GM23248 (cell line): ENCODE measurements at regions not wholly inside any gene's neighbourhood (a gene's known extent, or its start where the extent isn't known, plus 50 kb on each side); places are given as distances from the start of the nearest gene placed in this dataset.

Experiments
- DNase-seq: peaks from one replicate; pipeline ENCODE4 v3.0.0-alpha.2; 2015
- H2AFZ ChIP-seq: fragments of 200-600 bp; sonication (generic); 2 replicates; pipeline ENCODE4 v1.6.1; 2016; ENCODE audit warnings: antibody characterized with exemption
- H3F3A ChIP-seq: fragments of 200-600 bp; sonication (generic); 2 replicates; pipeline ENCODE4 v1.6.1; 2016; ENCODE audit warnings: mild to moderate bottlenecking, antibody characterized with exemption, mixed run types; ENCODE audit not compliant: insufficient read depth
- H3K27ac ChIP-seq: fragments of 200-600 bp; sonication (generic); 2 replicates; pipeline ENCODE4 v1.5.1; 2016; ENCODE audit warnings: mild to moderate bottlenecking
- H3K27me3 ChIP-seq: fragments of 200-600 bp; sonication (generic); replicated peaks from 2 replicates; pipeline ENCODE4 v1.6.1; 2016; ENCODE audit warnings: mild to moderate bottlenecking; ENCODE audit not compliant: insufficient read depth
- H3K36me3 ChIP-seq: fragments of 200-600 bp; sonication (generic); 2 replicates; pipeline ENCODE4 v1.6.1; 2016; ENCODE audit warnings: low read depth, mild to moderate bottlenecking
- H3K4me1 ChIP-seq: fragments of 200-600 bp; sonication (generic); 2 replicates; pipeline ENCODE4 v1.6.1; 2016; ENCODE audit warnings: mild to moderate bottlenecking; ENCODE audit not compliant: insufficient read depth
- H3K4me2 ChIP-seq: fragments of 200-600 bp; sonication (generic); one replicate; pipeline ENCODE4 v1.6.1; 2016; ENCODE audit warnings: mild to moderate bottlenecking; ENCODE audit not compliant: unreplicated experiment
- H3K4me3 ChIP-seq: fragments of 200-600 bp; sonication (generic); 2 replicates; pipeline ENCODE4 v1.5.1; 2016; ENCODE audit warnings: mild to moderate bottlenecking
- H3K79me2 ChIP-seq: fragments of 200-600 bp; sonication (generic); 2 replicates; pipeline ENCODE4 v1.6.1; 2016; ENCODE audit warnings: mild to moderate bottlenecking; ENCODE audit not compliant: insufficient read depth
- H3K9ac ChIP-seq: fragments of 200-600 bp; sonication (generic); 2 replicates; pipeline ENCODE4 v1.6.1; 2016; ENCODE audit warnings: mild to moderate bottlenecking
- H3K9me2 ChIP-seq: fragments of 200-600 bp; sonication (generic); 2 replicates; pipeline ENCODE4 v1.6.1; 2016; ENCODE audit warnings: mixed run types, mild to moderate bottlenecking, moderate library complexity; ENCODE audit not compliant: insufficient read depth
- H3K9me3 ChIP-seq: fragments of 200-600 bp; sonication (generic); one replicate; pipeline ENCODE4 v1.6.1; 2017; ENCODE audit warnings: low read depth
- H4K20me1 ChIP-seq: fragments of 200-600 bp; sonication (generic); 2 replicates; pipeline ENCODE4 v1.6.0; 2016; ENCODE audit not compliant: insufficient read depth
- EZH2 ChIP-seq: fragments of 200-600 bp; sonication (generic); IDR thresholded peaks from 2 replicates; pipeline ENCODE4 v1.6.1; 2018; ENCODE audit warnings: antibody characterized with exemption, mild to moderate bottlenecking; ENCODE audit not compliant: insufficient read depth, poor library complexity, severe bottlenecking
- EZH2phosphoT487 ChIP-seq: fragments of 200-600 bp; sonication (generic); IDR thresholded peaks from 2 replicates; pipeline ENCODE4 v1.6.1; 2018; ENCODE audit warnings: antibody characterized with exemption, moderate library complexity, mild to moderate bottlenecking, low read depth; ENCODE audit not compliant: insufficient read depth
- WGBS, 2 experiments: methylation state at CpG; one replicate each; pipeline ENCODE4 v1.1.6; 2015 to 2017; ENCODE audit warnings: low lambda C conversion rate in 2 of 2, low coverage in 1 of 2; ENCODE audit errors: missing lambda C conversion rate in 2 of 2; 5-methylcytosine and 5-hydroxymethylcytosine counted together
- in situ Hi-C: fragments of 300-500 bp; cut with MboI; formaldehyde crosslinking; loops from 2 replicates; pipeline ENCODE4 v1.15.0; 2020

- in situ Hi-C loops, result no loop called here
- WGBS, 2 experiments, result 26 to 27% methylated on average over 5 of the region's 5 CpGs
- H3K9me3 ChIP-seq, result no peaks in the 10 kb centered on the region
- H2AFZ ChIP-seq, result no peak overlapping the region
- H3K79me2 ChIP-seq, result no peaks in the 10 kb centered on the region
- H3K27me3 ChIP-seq, result no peaks in the 10 kb centered on the region
- H3K4me1 ChIP-seq, result no peaks in the 10 kb centered on the region
- H3K9me2 ChIP-seq, result no peaks in the 10 kb centered on the region
- H3K36me3 ChIP-seq, result no peaks in the 10 kb centered on the region
- TF ChIP-seq EZH2phosphoT487 (no peak), EZH2 (no peak)
- H3K4me2 ChIP-seq, result no peak overlapping the region
- no peak overlapping the region for H3K4me3 ChIP-seq
- H3F3A ChIP-seq, result no peaks in the 10 kb centered on the region
- H3K27ac ChIP-seq, result no peak overlapping the region
- H4K20me1 ChIP-seq, result no peaks in the 10 kb centered on the region
- no peak for DNase-seq
- no peak overlapping the region for H3K9ac ChIP-seq
These were observed 448.6 kb upstream of the TECRL start for GRCh38 chr4:64857815-64858214.

- H3K4me1 ChIP-seq, result no peaks in the 10 kb centered on the region
- no peak overlapping the region for H2AFZ ChIP-seq
- no peaks in the 10 kb centered on the region for H3K9me2 ChIP-seq
- no peak overlapping the region for H3K4me3 ChIP-seq
- no peaks in the 10 kb centered on the region for H3F3A ChIP-seq
- no peaks in the 10 kb centered on the region for H3K79me2 ChIP-seq
- no peak for DNase-seq
- no peak for TF ChIP-seq EZH2
- TF ChIP-seq EZH2phosphoT487, result no peak
- no peaks in the 10 kb centered on the region for H4K20me1 ChIP-seq
- no peaks in the 10 kb centered on the region for H3K9me3 ChIP-seq
- in situ Hi-C loops, result no loop called here
- H3K27me3 ChIP-seq, result no peaks in the 10 kb centered on the region
- WGBS, 2 experiments, result 6 to 13% methylated on average over 1 of the region's 1 CpG
- no peak overlapping the region for H3K4me2 ChIP-seq
- no peak overlapping the region for H3K9ac ChIP-seq
- H3K27ac ChIP-seq, result no peak overlapping the region
- no peaks in the 10 kb centered on the region for H3K36me3 ChIP-seq
These were observed 447.9 kb upstream of the TECRL start for GRCh38 chr4:64857198-64857597.

GRCh38 chr4:64846417-64846816 lies 437.2 kb upstream of the TECRL start:
- Histone ChIP-seq H3K27ac (no peak overlapping the region), H3K79me2 (no peaks in the 10 kb centered on the region), H3K27me3 (no peaks in the 10 kb centered on the region), H4K20me1 (no peaks in the 10 kb centered on the region), H2AFZ (no peak overlapping the region), H3K4me1 (no peaks in the 10 kb centered on the region), H3K4me2 (no peak overlapping the region), H3K4me3 (no peak overlapping the region), H3K9me2 (no peaks in the 10 kb centered on the region), H3F3A (no peaks in the 10 kb centered on the region), H3K9me3 (no peaks in the 10 kb centered on the region), H3K9ac (no peak overlapping the region), H3K36me3 (no peaks in the 10 kb centered on the region)
- in situ Hi-C loops, result no loop called here
- DNase-seq, result no peak
- no peak for TF ChIP-seq EZH2
- TF ChIP-seq EZH2phosphoT487, result no peak

DNA sequence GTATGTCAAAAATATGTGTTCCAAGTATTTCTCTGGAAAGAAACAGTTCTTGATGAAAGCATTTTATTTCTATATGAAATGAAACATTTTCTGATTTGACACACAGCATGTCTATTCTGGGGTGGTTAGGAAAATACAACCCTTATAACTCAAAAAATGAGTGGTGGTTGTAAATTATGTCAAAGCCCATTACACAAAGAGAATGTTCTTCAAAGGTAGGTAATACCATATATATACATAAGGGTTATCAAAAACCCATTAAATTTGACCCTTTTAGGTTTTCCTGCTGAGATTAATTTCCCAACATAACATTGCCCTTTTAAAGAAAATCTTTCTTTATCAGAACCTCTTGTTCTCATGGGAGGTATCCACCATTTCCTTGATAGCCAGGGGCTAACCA lies 420.5 kb upstream of the TECRL start:
- H3K4me3 ChIP-seq, result no peak overlapping the region
- H3K27ac ChIP-seq, result no peak overlapping the region
- TF ChIP-seq EZH2 (no peak), EZH2phosphoT487 (no peak)
- DNase-seq, result no peak
- no peak overlapping the region for H3K4me2 ChIP-seq
- H4K20me1 ChIP-seq, result no peaks in the 10 kb centered on the region
- H3K9me3 ChIP-seq, result no peaks in the 10 kb centered on the region
- no peaks in the 10 kb centered on the region for H3K36me3 ChIP-seq
- no peaks in the 10 kb centered on the region for H3K79me2 ChIP-seq
- H3F3A ChIP-seq, result no peaks in the 10 kb centered on the region
- no peak overlapping the region for H2AFZ ChIP-seq
- no peaks in the 10 kb centered on the region for H3K27me3 ChIP-seq
- H3K9me2 ChIP-seq, result no peaks in the 10 kb centered on the region
- H3K9ac ChIP-seq, result no peak overlapping the region
- no peaks in the 10 kb centered on the region for H3K4me1 ChIP-seq
- in situ Hi-C loops, result no loop called here

DNA sequence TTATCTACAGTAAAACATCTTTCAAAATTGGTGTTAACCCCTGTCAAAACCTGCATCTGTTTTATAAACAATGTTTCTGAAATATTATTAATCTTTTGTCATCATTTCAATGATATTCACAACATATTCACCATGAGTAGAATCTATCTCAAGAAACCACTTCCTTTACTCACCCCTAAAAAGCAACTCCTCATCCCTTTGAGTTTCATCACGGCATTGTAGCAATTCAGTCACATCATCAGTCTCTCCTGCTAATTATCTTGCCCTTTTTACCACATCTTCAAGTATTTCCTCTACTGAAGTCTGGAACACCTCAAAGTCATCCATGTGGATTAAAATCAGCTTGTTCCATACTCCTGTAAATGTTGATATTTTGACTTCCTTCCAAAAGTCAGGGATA lies 415.3 kb upstream of the TECRL start:
- H3K9ac ChIP-seq, result no peak overlapping the region
- 0 to 12% methylated on average over 1 of the region's 1 CpG for WGBS, 2 experiments
- no peak for DNase-seq
- no peaks in the 10 kb centered on the region for H3F3A ChIP-seq
- H3K4me1 ChIP-seq, result no peaks in the 10 kb centered on the region
- H3K9me3 ChIP-seq, result no peaks in the 10 kb centered on the region
- H3K9me2 ChIP-seq, result no peaks in the 10 kb centered on the region
- no peaks in the 10 kb centered on the region for H3K27me3 ChIP-seq
- TF ChIP-seq EZH2phosphoT487 (no peak), EZH2 (no peak)
- no peak overlapping the region for H3K4me3 ChIP-seq
- H3K4me2 ChIP-seq, result no peak overlapping the region
- H4K20me1 ChIP-seq, result no peaks in the 10 kb centered on the region
- in situ Hi-C loops, result no loop called here
- H3K27ac ChIP-seq, result no peak overlapping the region
- no peaks in the 10 kb centered on the region for H3K36me3 ChIP-seq
- no peaks in the 10 kb centered on the region for H3K79me2 ChIP-seq
- no peak overlapping the region for H2AFZ ChIP-seq
